GM19025 (cell line): ENCODE measurements at regions not wholly inside any gene's neighbourhood (a gene's known extent, or its start where the extent isn't known, plus 50 kb on each side); places are given as distances from the start of the nearest gene placed in this dataset.
"Not testable (repeated sequence)": the region's sequence is repeated elsewhere in the genome, so short reads cannot be mapped to it uniquely, and the experiment has no call there.

Source experiments
- ATAC-seq: cut with Tn5 transposase; IDR thresholded peaks from one replicate; pipeline ENCODE4 v1.9.1; 2021; ENCODE audit warnings: mild to moderate bottlenecking, low read depth, moderate library complexity; ENCODE audit not compliant: unreplicated experiment

DNA sequence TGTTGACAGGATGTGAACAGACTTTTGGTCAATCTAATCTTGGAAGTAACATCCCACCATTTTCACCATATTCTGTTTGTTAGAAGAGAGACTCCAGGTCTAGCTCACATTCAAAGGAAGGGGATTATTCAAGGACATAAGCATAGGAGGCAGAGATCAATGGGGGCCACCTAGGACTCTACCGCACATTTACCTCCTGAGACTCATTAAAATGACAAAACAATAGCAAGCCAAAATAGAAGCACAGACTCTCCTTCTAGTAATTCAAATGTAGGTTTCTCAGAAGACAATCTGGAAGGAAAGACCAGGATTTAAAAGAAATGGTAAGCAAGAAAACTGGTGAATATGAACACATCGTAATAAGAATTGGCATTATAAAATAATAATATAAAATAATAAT, 156.4 kb upstream of the KYNU start:
- no peak for ATAC-seq

DNA sequence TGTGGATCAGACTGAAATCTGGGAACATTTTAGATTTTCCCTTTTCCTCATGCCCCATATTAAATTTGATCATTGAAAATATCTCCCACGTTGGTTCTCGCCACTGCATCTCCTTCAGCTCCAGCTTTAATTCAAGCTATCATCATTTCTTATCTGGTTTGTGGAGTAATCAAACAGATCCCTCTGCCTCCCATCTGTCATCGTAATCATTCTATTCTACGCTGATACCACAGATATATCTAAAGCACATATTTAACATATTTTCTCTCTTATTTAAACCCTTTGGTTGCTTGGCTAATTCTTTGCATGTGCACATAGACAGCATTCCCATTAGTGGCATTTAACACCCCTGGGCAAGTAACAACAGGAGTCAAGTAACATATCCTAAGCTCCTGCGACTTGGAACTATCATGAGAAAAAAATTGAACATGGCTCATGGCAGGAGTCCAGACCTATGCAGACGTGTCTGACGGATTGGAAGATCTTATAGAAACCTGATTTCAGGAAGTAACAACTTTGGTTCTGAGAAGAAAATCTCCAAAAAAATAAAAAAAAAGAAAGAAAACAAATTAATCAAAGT, 158.8 kb upstream of the KYNU start:
- no peak for ATAC-seq

DNA sequence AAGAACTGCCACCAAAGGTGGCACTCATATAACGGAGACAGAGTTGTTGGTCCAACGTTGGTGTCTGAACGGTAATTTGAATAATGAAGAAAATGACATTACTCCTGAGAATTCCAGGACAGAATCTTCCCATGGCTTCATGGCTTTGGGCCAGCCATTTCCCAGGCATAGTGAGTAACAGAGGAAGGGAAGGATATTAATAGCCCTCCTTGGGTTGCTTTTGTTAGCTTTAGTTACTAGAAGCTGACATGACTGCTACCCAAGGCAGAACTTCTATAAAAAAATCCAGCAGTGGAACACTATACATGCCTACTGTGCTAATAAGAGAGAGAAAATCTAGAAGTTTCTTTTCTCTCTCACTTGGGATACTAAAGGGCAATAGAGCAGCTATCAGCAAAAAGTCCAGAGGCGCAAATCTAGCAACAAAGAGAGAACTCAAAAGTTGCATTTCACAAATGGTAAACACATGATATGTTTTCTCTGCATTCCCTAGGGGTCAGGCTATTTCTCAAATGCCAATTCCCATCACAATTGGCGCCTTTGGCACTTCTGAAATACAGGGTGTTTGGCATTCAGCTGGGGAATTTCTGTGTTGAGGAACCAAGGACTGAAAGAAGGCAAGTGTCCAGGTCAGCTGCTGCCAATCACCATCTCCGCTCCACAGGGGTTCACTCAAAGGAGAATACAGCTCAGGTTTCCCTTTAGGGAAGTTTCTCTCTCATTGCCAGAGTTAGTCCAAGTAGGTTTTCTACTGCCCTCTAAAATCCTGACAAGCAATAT, 160.8 kb upstream of the KYNU start:
- ATAC-seq, result no peak

DNA sequence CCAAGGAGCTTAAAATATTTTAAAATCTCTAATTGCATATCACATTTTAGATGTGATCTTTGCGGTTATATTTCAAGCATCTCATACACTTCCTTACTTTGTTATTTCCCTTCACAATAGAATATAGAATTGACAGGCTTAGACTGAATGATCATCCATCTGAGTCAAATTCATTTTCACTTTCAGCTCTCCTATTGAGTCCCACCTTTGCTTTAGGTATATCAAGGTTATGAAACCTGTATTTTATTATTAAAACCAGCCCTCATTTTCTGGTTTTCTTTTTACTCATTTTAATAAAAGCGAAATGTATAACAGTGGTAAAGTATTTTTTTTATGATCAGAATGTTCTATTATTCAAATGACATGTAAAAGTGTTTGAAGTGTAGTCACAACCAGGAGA, 162.9 kb upstream of the KYNU start:
- no peak for ATAC-seq

DNA sequence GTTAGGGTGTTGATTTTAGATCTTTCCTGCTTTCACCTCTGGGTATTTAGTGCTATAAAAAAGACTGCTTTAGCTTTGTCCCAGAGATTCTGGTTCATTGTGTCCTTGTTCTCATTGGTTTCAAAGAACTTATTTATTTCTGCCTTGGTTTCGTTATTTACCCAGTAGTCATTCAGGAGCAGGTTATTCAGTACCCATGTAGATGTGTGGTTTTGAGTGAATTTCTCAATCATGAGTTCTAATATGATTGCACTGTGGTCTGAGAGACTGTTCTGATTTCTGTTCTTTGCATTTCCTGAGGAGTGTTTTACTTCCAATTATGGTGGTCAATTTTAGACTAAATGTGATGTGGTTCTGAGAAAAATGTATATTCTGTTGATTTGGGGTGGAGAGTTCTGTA, 167.1 kb upstream of the KYNU start:
- no peak for ATAC-seq

DNA sequence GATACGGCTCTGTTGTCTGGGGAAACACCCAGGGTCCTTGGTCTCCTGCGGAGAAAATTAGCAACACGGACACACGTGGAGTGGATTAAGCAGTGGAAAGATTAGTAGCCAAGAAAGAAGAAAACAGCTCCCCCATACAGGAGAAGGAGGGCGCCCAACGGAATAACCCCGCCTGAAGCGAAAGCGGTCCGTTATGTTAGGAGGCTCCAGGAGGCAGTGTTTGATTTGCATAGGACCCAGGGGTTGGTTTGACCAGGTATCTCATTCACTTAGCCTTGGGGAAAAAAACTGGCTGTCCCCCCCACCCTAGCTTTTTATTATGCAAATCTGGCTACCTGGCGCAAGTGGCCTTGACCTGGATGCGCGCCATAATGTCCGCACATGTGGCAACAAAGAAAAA, 170.1 kb upstream of the KYNU start:
- ATAC-seq, result no peak

DNA sequence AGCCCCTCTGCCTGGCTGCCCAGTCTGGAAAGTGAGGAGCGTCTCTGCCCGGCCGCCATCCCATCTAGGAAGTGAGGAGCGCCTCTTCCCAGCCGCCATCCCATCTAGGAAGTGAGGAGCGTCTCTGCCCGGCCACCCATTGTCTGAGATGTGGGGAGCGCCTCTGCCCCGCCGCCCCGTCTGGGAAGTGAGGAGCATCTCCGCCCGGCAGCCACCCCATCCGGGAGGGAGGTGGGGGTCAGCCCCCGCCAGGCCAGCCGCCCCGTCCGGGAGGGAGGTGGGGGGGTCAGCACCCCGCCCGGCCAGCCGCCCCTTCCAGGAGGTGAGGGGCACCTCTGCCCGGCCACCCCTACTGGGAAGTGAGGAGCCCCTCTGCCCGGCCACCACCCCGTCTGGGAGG, 175.1 kb upstream of the KYNU start:
- ATAC-seq, result not testable (repeated sequence)

DNA sequence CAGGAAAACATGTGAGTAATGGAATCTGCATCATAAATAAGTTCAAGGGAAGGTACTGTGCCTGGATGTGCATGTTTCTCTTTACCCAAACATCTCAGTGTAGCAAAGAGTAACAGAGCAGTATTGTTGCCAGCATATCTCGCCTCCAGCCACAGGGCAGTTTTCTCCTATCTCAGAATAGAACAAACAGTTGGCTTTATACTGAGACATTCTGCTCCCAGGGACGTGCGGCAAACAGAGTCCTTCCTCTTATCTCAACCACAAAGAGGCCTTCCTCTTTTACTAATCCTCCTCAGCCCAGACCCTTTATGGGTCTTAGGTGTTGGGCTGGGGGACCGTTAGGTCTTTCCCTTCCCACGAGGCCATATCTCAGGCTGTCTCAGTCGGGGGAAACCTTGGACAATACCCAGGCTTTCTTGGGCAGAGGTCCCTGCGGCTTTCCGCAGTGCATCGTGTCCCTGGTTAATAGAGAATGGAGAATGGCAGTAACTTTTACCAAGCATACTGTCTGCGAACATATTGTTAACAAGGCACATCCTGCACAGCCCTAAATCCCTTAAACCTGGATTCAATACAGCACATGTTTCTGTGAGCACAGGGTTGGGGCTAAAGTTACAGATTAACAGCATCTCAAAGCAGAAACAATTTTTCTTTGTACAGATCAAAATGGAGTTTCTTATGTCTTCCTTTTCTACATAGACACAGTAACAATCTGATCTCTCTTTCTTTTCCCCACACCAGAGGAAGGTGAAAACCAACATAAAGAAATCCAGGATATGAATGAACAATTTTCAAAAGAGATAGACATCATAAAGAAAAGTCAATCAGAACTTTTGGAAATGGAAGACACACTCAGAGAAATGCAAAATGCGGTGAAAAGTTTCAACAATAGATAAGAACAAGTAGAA, 181.9 kb upstream of the KYNU start:
- ATAC-seq, result not testable (repeated sequence)

DNA sequence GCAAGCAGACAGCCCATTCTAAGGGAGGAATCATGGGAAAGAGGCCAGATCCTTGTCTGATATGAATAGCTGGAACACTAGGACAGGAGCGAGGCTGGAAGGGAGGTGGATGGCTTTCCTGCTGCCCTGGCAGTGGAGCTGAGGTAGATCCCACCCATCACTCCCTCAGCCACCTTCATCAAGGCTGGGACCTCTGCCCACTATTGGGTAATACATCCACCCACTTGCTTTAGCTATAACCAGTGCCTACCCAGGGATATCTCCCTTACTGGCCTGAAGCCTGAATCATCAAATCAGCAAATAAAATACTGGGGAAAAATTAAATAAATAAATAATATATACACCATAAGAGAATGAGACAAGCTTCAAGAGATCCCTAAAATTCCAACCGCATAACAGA, 183.2 kb upstream of the KYNU start:
- no peak for ATAC-seq

DNA sequence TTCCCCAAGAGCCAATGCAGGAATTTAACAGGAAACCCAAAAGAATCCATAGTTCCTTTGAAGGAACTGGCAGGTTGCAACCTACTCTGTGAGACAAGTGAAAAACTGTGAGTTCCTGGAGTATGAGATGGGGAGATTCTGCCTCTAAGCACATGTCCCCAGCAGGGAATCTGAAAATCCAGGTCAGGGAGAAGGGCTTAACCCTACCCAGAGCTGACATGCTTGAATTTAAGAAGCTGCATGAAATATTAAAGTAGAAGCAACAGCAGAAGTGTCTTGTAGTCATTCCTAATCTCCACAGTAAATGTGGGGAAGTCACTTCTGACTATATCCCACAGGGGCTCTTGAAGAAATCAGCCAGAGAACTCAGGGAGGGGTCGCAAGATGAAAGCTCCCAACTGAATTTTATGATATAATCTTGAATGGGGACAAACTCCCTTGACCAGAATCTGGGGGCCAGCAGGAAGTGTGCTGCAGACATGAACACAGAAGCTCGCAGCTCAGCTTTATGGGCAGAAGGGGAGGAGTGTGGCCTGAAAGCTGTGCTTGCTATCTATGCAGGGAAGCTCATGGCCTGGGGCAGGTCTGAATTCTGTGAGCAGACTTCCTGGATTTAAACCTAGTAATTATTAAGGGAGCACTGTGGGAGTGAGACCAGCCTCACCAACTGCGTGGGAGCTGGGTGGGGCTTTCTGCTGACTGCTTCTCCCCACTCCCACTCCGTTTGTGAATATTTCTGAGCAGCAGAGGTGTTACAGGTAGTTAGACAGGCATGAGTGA, 184.1 kb upstream of the KYNU start:
- no peak for ATAC-seq

DNA sequence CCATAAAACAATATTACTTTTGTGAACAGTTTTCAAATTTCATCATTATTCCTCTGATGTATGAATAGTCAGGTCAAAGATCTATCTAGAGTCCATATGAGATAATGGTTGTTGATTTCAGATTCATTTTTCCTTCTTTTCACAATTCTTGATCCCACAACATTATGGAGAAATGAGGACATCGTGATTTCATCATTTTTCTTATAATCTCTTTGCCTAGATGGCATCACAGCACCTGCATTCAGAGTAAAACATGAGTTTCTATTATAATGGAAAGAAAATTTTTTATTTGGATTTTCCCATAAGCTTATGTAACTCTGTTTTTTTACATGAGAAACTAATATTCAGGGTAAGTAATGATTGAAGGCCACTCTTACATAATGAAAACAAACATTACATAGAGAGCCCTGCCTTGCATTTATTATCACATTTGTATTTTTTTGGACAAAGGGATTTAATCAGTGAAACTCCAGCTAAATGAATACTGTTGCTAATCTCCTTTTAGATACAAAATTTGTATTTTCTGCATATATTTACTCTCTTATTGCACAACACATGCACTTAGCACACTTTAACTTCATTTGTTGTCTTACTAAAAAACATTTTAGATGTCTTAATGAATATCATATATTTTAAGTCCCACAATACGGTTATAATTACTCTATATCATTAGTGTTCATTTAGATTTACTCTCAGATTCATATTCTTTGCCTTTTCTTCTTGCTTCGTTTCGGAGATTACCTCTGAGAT, 188.4 kb upstream of the KYNU start:
- ATAC-seq, result no peak

DNA sequence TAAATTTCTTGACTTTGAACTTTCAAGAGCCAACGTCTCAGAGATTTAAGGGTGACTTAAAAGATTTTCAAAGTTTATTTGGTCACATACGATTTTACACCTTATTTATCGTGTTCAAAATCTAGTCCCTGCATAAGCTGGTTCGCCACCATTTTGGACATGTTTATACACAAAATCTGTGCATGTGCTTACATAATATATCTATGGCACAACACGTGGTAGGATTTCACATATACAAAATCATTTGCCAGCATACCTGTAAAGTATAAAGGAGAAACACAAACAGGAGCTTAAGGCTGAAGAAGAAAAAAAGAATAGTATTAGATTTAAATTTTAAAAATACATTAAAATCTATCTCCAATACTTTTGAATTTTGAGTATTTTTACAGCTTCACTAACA, 190.0 kb upstream of the KYNU start:
- ATAC-seq, result no peak

DNA sequence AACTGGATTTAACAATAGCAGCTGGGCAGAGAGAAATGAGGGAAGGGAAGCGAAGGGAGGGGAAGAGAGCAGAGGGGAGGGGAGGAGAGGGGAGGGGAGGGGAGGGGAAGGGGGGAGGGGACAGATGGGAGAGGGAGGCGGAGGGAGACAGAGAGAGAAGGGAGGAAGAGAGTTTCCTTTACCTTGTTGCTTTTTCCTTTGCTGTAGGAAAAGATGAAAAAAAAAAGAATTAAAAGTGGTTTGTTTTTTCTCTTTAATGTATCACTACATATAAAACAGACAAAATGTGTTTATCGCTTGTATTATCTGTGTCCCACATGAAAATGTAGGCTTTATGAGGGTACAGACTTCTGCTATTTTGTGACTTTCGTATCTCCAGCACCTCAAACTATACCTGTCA, 190.4 kb upstream of the KYNU start:
- no peak for ATAC-seq

DNA sequence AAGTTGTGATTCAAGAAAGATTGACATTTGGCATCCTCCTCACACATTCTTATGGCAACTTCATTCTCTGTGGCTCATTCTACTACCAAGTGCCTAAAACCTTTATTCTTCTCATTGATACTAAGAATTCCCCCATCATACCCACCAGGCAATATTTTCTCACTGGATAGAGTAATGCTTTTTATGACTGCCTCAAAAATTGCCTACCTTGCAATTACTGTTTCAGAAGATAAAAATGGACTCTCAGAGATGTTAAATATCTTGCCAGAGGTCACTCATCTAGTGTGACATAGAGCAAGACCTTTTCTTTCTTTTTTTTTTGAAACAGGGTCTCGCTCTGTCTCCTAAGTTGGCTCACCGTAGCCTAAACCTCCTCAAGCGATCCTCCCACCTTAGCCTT, 192.8 kb upstream of the KYNU start:
- ATAC-seq, result no peak

DNA sequence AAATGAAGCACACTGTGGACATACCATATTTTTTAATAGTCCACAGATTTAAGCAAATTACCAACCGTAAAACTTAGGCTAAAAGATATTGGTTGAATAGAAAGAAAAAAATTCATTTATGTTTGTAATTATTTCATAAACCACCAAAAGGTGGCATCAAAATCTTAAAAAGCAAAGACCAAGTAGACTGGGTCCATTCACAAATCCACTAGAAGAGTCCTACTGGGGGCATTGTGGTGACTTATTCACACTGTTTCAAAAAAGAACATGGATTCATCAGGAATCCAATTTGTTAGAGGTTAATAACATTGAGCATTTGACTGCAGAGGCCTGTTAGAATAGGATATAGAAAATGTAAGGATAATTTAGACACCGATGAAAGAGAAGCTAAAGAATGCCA, 194.9 kb upstream of the KYNU start:
- no peak for ATAC-seq

DNA sequence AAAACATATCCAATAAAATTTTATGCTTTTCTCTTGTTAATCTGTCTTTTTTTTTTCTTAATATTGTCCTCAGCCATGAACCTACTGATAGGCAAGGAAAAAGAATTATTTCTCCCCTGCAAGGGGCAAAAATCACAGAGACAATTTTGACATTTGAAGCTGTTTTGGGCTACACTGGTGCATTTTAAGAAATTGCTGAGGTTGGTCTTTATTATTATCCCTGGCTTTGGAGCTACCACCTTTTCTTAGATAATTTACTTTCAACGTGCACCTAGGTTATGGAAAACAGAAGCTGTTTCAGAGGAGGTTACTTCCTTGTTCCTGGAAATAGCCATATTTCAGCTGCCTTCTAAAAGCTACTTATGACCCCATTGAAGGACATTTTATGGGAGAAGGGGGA, 195.5 kb upstream of the KYNU start:
- ATAC-seq, result no peak

DNA sequence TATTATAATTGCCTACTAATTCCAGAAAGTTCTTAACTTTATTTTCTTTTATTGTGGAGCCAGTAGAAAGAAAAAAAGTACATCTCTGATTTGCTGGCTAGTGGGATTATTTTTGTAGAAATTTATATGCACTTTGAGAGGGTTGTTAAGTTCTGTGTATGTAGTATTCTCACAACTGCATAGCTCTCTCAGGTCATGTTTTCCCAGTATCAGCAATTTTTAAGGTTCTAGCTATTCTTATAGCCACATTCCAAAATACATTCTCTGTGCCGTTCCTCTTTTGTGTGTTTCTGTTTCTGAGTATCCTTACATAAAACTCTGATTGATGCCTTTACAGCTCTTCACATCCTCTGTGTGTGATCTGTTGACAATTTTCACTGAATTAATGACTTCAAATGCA, 199.3 kb upstream of the KYNU start:
- ATAC-seq, result no peak

DNA sequence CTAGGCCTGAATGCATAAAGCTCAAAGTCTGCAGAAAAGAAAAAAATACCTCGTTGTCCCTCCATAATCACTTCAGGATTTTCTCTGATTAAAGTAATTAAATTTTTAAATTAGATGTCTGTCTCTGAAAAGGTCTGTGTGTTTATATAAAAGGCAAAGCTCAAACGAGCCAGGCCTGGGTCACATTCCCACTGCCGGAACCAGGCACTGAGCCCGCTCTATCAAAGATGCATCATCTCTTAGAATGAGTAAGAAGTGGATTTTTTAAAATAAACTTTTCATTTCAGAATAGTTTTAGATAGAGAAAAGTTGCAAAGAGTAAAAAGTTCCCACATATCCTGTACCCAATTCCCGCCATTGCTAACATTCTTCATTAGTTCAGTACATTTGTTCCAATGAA, 202.1 kb upstream of the KYNU start:
- no peak for ATAC-seq

DNA sequence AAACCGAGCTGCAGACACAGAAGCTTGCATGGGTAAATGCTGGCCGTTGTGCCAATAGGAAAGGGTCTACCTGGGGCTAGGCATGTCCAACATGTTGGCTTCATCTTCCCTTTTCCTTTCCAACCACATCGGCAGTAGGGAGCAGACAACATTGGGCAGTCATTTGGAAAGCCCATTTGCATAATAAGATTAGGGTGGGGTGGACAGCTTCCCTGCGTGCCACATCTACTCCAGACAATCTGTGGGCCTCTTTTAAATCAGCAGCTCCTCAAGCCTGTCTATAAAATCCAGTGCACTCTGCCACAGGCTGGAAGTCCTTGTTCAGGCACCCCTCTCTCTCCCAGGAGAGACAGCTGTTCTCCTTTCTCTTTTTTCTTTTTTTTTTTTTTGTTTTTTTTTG, 203.6 kb upstream of the KYNU start:
- ATAC-seq, result no peak

DNA sequence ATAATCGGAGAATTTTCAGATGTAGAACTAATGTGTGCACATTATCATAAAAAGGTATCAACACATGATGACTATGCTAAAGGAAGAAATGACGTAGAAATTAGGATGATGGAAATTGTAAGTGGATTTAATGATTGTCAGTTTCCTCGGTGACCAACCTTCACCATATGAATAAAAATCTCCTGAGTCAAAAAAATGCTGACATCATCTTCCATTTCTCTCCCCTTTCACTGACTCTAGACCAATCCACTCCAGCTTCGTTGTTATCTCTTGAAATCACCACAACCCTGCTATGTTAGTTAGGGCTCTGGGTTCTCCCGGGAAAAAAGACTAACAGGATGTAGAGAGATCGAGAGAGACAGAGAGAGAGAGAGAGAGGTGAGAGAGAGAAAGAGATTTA, 204.8 kb upstream of the KYNU start:
- no peak for ATAC-seq
